HepG2 (cell line): ENCODE measurements at regions not wholly inside any gene's neighbourhood (a gene's known extent, or its start where the extent isn't known, plus 50 kb on each side); places are given as distances from the start of the nearest gene placed in this dataset.

Source experiments
- ATAC-seq: fragments of 200-7000 bp; cut with Tn5 transposase; 3 replicates; pipeline ENCODE4 v1.9.1; 2020; ENCODE audit warnings: mild to moderate bottlenecking, moderate library complexity
- BruUV-seq: library from RNA; stranded (reverse); fragments of 400-500 nt; replicated peaks from 2 replicates; lab custom pipeline; 2021; lab: Mats Ljungman, UMichigan
- CTCF ChIA-PET: fragments of 300-600 bp; formaldehyde crosslinking; extraction: SDS; loops from one replicate; lab custom pipeline; 2021; ENCODE audit warnings: low total read pairs, inconsistent platforms, low intra/inter-chr PET ratio; lab: Yijun Ruan, JAX
- POLR2A ChIA-PET: fragments of 350-600 bp; sonication (Branson Sonifier 250); formaldehyde crosslinking; loops from one replicate; lab custom pipeline; 2020; ENCODE audit warnings: antibody characterized with exemption, inconsistent platforms; lab: Yijun Ruan, JAX
- DNase-seq: peaks from one replicate; pipeline ENCODE4 v3.0.0-alpha.2; 2015; ENCODE audit warnings: low spot score
- FAIRE-seq: peaks from 3 replicates; lab custom pipeline; 2011; peaks lifted over from hg19 to GRCh38; lab: Jason Lieb, UNC
- H2AFZ ChIP-seq: one replicate; pipeline ENCODE4 v1.6.1; 2011; ENCODE audit warnings: low read length, inconsistent platforms
- H3K27ac ChIP-seq: fragments of 300-600 bp; 3 replicates; pipeline ENCODE4 v1.8.0; 2011; ENCODE audit warnings: mixed run types, mild to moderate bottlenecking, mixed read lengths, low read length, inconsistent platforms; ENCODE audit not compliant: insufficient read depth; ENCODE audit errors: extremely low read length
- H3K27me3 ChIP-seq, 2 experiments: fragments of 200-600 bp in 1 of 2; 2 replicates in 1 of 2; 3 replicates in 1 of 2; pipeline versions ENCODE4 v1.6.0 to v1.8.0; 2011; ENCODE audit warnings: low read length in 2 of 2, mild to moderate bottlenecking in 2 of 2, moderate library complexity in 2 of 2, inconsistent platforms in 1 of 2; ENCODE audit not compliant: insufficient read depth in 2 of 2, control insufficient read depth in 1 of 2
- H3K36me3 ChIP-seq, 2 experiments: fragments of 200-600 bp in 1 of 2; replicated peaks in 1 of 2; 2 replicates in 1 of 2; 3 replicates in 1 of 2; pipeline versions ENCODE4 v1.5.1 to v1.8.0; 2011; ENCODE audit warnings: low read length in 2 of 2, inconsistent platforms in 1 of 2; ENCODE audit not compliant: insufficient read depth in 2 of 2, control insufficient read depth in 1 of 2
- H3K4me1 ChIP-seq: 2 replicates; pipeline ENCODE4 v1.5.1; 2012; ENCODE audit warnings: low read length, inconsistent platforms; ENCODE audit not compliant: insufficient read depth
- H3K4me2 ChIP-seq: 2 replicates; pipeline ENCODE4 v1.6.0; 2011; ENCODE audit warnings: low read depth, low read length, inconsistent platforms
- H3K4me3 ChIP-seq, 3 experiments: fragments of 200-600 bp in 1 of 3; sonication (generic), shearing (Covaris generic) in 1 of 3; replicated peaks in 1 of 3; 2 replicates each; pipeline ENCODE4 v1.5.1; 2011 to 2016; ENCODE audit warnings: low read length in 3 of 3, inconsistent platforms in 2 of 3, low read depth in 2 of 3, mild to moderate bottlenecking in 2 of 3, control low read depth in 1 of 3, mixed read lengths in 1 of 3; ENCODE audit not compliant: insufficient read depth in 1 of 3
- H3K79me2 ChIP-seq: one replicate; pipeline ENCODE4 v1.6.1; 2011; ENCODE audit warnings: low read length, inconsistent platforms; ENCODE audit not compliant: insufficient read depth
- H3K9ac ChIP-seq: 2 replicates; pipeline ENCODE4 v1.6.0; 2011; ENCODE audit warnings: mild to moderate bottlenecking, low read depth, low read length, inconsistent platforms; ENCODE audit not compliant: insufficient read depth
- H3K9me3 ChIP-seq: 2 replicates; pipeline ENCODE4 v1.5.1; 2012; ENCODE audit warnings: mild to moderate bottlenecking, low read length
- H4K20me1 ChIP-seq: 2 replicates; pipeline ENCODE4 v1.6.0; 2011; ENCODE audit warnings: inconsistent platforms, mild to moderate bottlenecking, low read length, moderate library complexity; ENCODE audit not compliant: insufficient read depth
- ARNT2 ChIP-seq: sonication (generic); formaldehyde crosslinking; IDR thresholded peaks from 2 replicates; pipeline ENCODE4 v1.8.0; 2022; ENCODE audit warnings: mild to moderate bottlenecking, low read depth, missing genetic modification reagents, moderate library complexity
- CERS6 ChIP-seq: sonication (generic); formaldehyde crosslinking; IDR thresholded peaks from 2 replicates; pipeline ENCODE4 v1.5.0; 2020; ENCODE audit warnings: missing genetic modification reagents
- EEA1 ChIP-seq: sonication (generic); formaldehyde crosslinking; IDR thresholded peaks from 2 replicates; pipeline ENCODE4 v1.5.1; 2020; ENCODE audit warnings: mild to moderate bottlenecking, missing genetic modification reagents, borderline replicate concordance
- EED ChIP-seq: sonication (generic); formaldehyde crosslinking; IDR thresholded peaks from 2 replicates; pipeline ENCODE4 v1.5.0; 2020; ENCODE audit warnings: mild to moderate bottlenecking, missing genetic modification reagents
- FIP1L1 ChIP-seq: fragments of 200-400 bp; formaldehyde crosslinking; IDR thresholded peaks from 2 replicates; pipeline ENCODE4 v1.6.1; 2018; ENCODE audit warnings: low read depth, mild to moderate bottlenecking, low read length, moderate library complexity, borderline replicate concordance; ENCODE audit not compliant: insufficient read depth
- MAFF ChIP-seq: IDR thresholded peaks from 2 replicates; pipeline ENCODE4 v1.6.1; 2011; ENCODE audit warnings: low read depth, low read length, improper control_type of control experiment
- NCOR1 ChIP-seq: fragments of 200-600 bp; sonication (generic); IDR thresholded peaks from 2 replicates; pipeline ENCODE4 v1.7.0; 2017; ENCODE audit warnings: antibody characterized with exemption, low read length, borderline replicate concordance
- NFE2 ChIP-seq: sonication (generic); formaldehyde crosslinking; IDR thresholded peaks from 2 replicates; pipeline ENCODE4 v1.4.0; 2020; ENCODE audit warnings: missing genetic modification reagents
- PPARG ChIP-seq: conservative IDR thresholded peaks from 2 replicates; pipeline ENCODE4 v1.6.1; 2016; ENCODE audit warnings: missing biosample characterization, missing genetic modification reagents
- SNAPC2 ChIP-seq: sonication (generic); formaldehyde crosslinking; IDR thresholded peaks from 2 replicates; pipeline ENCODE4 v1.8.1; 2022; ENCODE audit warnings: mild to moderate bottlenecking, missing genetic modification reagents
- ZBTB1 ChIP-seq: sonication (generic); formaldehyde crosslinking; IDR thresholded peaks from 2 replicates; pipeline ENCODE4 v1.4.0; 2020; ENCODE audit warnings: missing genetic modification reagents, borderline replicate concordance
- ZFP36 ChIP-seq: fragments of 150-350 bp; IDR thresholded peaks from 2 replicates; pipeline ENCODE4 v1.6.1; 2018; ENCODE audit warnings: borderline replicate concordance, low read length, low read depth; ENCODE audit not compliant: partially characterized antibody
- ZNF562 ChIP-seq: sonication (generic); formaldehyde crosslinking; IDR thresholded peaks from 2 replicates; pipeline ENCODE4 v1.8.0; 2022; ENCODE audit warnings: missing genetic modification reagents, borderline replicate concordance
- ZNF615 ChIP-seq: sonication (generic); formaldehyde crosslinking; IDR thresholded peaks from 2 replicates; pipeline ENCODE4 v1.5.0; 2020; ENCODE audit warnings: mild to moderate bottlenecking, missing genetic modification reagents, borderline replicate concordance
- WGBS: methylation state at CpG from one replicate; pipeline ENCODE4 v1.1.6; 2017; ENCODE audit warnings: low lambda C conversion rate; 5-methylcytosine and 5-hydroxymethylcytosine counted together
- in situ Hi-C: cut with HindIII; loops from 2 replicates; pipeline ENCODE4 v1.10.0; 2017; ENCODE audit warnings: low pct_unique_long_range_greater_than_20kb; ENCODE audit not compliant: extremely low pct_ligation_motif_present
- intact Hi-C: fragments of 100-400 bp; cut with micrococcal nuclease; formaldehyde crosslinking; loops from one replicate; pipeline ENCODE4 v1.10.0; 2022; ENCODE audit not compliant: unreplicated experiment
- TF ChIP-seq, protein P1 (sequence below): IDR thresholded peaks from 2 replicates; pipeline ENCODE4 v1.6.1; 2016; ENCODE audit warnings: low read depth, control low read depth
- TF ChIP-seq, protein P2 (sequence below): IDR thresholded peaks from 2 replicates; pipeline ENCODE4 v1.6.1; 2016; ENCODE audit warnings: missing genetic modification reagents, missing compliant biosample characterization

- ChIA-PET CTCF (no interaction called here), POLR2A (no interaction called here)
- Histone ChIP-seq H3K27ac (no peak overlapping the region), H3K4me3 (no peak overlapping the region), H2AFZ (no peak overlapping the region), H3K27me3 (peaks cover 5 to 19% of the 10 kb centered on the region in 2 experiments; a peak in 4 of 5 replicates), H3K36me3 (no peaks in the 10 kb centered on the region), H3K79me2 (no peaks in the 10 kb centered on the region), H4K20me1 (no peaks in the 10 kb centered on the region), H3K9ac (no peak overlapping the region), H3K4me2 (0 out of 2 replicates have a peak overlapping the region, but pooled peaks have one; percentile 16), H3K9me3 (no peaks in the 10 kb centered on the region), H3K4me1 (peaks cover 15% of the 10 kb centered on the region)
- 10% methylated on average over 7 of the region's 8 CpGs for WGBS
- BruUV-seq: no TSS peak
- in situ Hi-C loops: no loop called here
- FAIRE-seq: no peak
- no peak for DNase-seq
- intact Hi-C loops: no loop called here
- no peak for TF ChIP-seq MAFF
- TF ChIP-seq NCOR1: no peak
- no peak for TF ChIP-seq NFE2 (CRISPR knock-in tag)
- no peak for TF ChIP-seq ARNT2 (CRISPR knock-in tag)
- TF ChIP-seq EEA1: no peak
- TF ChIP-seq ZFP36: no peak
- no peak for TF ChIP-seq ZBTB1
- no peak for TF ChIP-seq PPARG
- no peak for TF ChIP-seq CERS6 (CRISPR knock-in tag)
- no peak for TF ChIP-seq ZNF562 (CRISPR knock-in tag)
- TF ChIP-seq EED: no peak
- TF ChIP-seq SNAPC2 (CRISPR knock-in tag): no peak
- no peak for TF ChIP-seq ZNF615 (CRISPR knock-in tag)
- TF ChIP-seq, protein P1, sequence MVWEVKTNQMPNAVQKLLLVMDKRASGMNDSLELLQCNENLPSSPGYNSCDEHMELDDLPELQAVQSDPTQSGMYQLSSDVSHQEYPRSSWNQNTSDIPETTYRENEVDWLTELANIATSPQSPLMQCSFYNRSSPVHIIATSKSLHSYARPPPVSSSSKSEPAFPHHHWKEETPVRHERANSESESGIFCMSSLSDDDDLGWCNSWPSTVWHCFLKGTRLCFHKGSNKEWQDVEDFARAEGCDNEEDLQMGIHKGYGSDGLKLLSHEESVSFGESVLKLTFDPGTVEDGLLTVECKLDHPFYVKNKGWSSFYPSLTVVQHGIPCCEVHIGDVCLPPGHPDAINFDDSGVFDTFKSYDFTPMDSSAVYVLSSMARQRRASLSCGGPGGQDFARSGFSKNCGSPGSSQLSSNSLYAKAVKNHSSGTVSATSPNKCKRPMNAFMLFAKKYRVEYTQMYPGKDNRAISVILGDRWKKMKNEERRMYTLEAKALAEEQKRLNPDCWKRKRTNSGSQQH: no peak
- TF ChIP-seq FIP1L1: no peak
- TF ChIP-seq, protein P2, sequence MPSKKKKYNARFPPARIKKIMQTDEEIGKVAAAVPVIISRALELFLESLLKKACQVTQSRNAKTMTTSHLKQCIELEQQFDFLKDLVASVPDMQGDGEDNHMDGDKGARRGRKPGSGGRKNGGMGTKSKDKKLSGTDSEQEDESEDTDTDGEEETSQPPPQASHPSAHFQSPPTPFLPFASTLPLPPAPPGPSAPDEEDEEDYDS (CRISPR knock-in tag): no peak
- ATAC-seq: no peak
Observed at GRCh38 chr7:101707587-101707986, 78.5 kb upstream of the MYL10 start.
